ENCODE measurements at regions not wholly inside any gene's neighbourhood (a gene's known extent, or its start where the extent isn't known, plus 50 kb on each side); places are given as distances from the start of the nearest gene placed in this dataset.
"Not testable (repeated sequence)": the region's sequence is repeated elsewhere in the genome, so short reads cannot be mapped to it uniquely, and the experiment has no call there.

DNA sequence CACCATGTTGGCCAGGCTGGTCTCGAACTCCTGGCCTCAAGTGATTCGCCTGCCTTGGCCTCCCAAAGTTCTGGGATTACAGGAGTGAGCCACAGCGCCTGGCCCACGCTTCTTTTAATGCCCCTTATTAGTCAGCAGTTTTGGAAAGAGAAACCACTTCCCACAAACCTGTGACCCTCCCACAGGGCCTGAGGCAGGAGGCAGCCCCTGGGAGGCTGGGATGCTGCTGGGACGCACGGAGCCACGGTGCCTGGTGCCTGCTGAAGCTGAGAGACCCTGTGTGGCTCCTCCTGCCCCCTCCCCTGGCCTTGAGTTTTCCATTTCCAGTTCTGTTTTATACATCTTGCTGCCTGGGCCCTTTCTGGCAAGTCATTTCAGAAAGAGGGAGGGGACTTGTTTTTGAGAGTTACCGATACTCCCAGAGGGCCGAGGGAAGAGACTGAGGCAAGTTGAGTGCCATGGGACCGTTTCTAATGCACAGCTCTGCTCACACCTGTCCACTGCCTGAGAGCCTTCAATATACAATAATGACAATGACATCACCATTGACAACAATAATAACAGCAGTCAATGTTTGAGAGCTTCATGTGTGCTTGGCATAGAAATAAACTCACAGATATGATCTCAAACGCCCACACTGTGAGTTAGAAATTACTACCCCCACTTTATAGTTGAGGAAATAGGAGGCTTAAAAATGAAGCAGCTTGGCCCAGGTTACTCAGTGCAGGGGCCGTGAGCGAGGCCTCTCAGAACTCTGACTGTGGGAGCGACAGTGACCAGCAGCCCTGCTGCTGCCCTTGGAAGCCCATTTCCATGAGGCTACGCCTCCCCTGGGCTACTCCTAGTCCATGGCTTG, 78.1 kb upstream of the YWHAQ start:
- DNase-seq (ENCODE audit: low read depth, low spot score) = no peak

DNA sequence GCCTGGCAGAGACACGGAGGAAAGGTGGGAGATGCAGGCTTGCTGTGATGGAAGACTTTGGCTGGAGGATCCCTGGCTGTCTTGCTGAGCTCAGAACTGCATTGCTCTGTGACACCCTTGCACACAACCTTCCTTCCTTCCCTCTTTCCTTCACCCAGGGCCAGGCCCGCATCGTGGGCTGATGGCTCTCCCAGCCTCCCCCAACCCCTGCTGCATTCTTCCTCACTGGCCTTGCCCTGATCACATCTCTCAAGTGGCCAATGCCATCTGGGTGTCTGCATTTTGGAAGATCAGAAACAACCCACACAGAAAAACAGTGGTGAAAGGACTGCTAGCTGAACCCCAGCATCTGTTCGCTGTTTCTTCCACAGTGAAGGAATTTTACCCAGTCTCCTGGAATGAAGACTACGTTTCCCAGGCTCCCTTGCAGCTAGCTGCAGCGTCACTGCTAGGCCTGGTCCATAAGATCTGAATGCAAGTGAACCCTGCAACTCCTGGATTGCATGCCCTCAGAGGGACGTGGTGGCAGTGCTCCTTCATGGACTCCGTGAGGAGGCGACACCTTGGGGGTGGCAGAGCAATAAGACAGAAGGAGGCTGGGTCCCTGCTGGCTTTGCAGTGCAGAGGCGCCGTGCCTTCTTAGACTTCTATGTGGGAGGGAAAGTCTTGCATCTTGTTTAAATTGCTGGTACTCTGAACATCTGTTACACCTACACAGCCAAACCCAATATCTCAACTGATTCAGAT, 78.9 kb upstream of the YWHAQ start:
- DNase-seq (ENCODE audit: low read depth, low spot score) = no peak

DNA sequence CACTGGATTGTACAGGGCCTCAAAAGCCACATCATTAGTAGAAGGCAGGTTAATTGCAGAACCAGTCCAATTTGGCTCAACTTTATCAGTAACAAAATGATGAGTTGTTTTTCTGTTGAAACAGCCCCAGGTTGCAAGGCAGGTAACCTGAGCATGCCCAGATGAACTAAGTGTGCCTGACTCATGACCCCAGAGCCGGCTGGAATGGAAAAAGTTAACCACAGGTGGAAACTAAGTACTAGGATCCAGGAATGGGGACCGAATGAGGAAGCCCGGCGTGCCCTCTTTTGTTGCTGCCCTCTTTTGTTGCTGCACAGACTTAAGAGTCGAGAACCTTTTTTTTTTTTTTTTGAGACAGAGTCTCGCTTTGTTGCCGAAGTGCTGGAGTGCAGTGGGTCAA, 79.5 kb upstream of the YWHAQ start:
- no peak for DNase-seq (ENCODE audit: low read depth, low spot score)

DNA sequence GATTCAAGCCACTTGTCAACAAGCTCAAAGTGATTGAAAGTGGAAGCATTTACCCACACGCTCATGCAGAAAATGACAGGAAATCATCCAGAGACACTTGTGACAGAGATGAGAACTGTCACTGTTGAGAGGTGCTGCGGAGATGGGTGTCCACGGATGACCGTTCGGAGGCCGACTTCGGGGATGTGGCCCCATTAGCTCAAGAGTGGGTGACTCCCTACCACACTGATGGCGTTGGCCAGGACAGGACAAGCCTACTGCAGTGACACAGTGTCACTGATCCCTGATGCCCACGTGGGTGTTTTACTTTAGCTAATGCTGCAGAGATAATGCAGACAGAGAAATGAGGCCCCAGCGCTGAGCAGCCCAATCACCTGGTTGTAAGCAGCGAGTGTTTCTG, 81.5 kb upstream of the YWHAQ start:
- DNase-seq (ENCODE audit: low read depth, low spot score) = no peak

DNA sequence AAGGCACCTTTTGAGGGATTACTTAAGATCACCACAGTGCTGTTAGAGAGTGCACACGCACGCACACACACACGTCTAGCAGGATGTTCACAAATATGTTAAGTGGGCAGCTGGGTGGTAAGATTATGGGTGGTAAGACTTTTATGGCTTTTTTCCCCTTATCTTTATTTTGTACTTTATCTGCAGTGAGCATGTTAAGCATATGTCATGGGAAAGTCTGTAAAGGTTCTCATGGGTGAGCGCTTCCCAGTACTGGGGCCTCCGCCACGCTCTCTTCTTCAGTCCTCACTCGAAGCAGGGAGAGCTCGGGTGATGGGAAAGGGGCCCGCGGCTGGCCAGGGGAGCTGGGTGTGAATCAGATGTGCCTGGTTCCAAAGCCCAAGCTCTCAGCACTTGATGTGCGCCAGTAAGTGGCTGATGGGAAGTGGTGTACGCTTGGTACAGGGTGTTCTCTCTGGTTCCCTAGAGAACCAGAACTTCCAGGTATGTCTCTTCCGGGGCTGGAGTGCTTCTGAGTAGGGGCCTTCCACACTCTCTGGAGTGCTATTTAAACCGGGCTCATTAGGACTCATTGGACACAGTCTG, 83.9 kb upstream of the YWHAQ start:
- DNase-seq (ENCODE audit: low read depth, low spot score) = no peak

DNA sequence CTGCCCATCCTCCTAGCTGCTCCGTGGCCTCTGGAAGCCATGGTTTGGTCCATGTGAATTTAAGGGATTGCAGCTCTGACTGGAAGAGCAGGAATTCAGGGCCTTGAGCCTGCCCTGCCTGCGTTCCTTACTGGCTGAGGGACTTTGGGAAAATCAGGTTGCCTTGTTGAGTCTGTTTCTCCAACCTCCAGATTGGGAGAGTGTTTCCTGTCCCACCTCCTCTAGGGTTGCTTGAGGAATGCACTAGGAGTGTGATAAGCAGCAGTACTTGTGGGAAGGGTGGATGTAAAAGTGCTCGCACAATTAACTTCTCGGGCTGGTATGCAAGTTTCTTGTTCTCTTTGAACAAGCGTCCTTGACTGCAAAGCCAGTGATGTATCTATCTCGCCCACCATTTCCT, 84.4 kb upstream of the YWHAQ start:
- no peak for DNase-seq (ENCODE audit: low read depth, low spot score)

DNA sequence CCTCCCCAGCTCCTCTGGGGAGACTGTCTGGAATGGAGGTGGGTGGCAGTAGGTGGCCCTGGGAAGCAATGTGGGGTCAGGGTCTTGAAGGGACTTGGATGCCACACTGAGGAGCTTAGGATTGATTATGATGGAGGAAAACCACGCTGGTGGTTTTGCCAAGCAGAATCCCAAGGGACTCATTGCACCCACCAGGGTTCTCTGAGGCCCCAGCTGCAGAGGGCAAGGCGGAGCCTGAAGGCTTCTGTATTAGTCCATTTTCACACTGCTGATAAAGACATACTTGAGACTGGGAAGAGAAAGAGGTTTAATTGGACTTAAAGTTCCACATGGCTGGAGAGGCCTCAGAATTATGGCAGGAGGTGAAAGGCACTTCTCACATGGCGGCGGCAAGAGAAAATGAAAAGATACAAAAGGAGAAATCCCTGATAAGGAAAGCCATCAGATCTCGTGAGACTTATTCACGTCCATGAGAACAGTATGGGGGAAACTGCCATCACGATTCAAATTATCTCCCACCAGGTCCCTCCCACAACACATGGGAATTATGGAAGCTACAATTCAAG, 87.2 kb upstream of the YWHAQ start:
- no peak for DNase-seq (ENCODE audit: low read depth, low spot score)

DNA sequence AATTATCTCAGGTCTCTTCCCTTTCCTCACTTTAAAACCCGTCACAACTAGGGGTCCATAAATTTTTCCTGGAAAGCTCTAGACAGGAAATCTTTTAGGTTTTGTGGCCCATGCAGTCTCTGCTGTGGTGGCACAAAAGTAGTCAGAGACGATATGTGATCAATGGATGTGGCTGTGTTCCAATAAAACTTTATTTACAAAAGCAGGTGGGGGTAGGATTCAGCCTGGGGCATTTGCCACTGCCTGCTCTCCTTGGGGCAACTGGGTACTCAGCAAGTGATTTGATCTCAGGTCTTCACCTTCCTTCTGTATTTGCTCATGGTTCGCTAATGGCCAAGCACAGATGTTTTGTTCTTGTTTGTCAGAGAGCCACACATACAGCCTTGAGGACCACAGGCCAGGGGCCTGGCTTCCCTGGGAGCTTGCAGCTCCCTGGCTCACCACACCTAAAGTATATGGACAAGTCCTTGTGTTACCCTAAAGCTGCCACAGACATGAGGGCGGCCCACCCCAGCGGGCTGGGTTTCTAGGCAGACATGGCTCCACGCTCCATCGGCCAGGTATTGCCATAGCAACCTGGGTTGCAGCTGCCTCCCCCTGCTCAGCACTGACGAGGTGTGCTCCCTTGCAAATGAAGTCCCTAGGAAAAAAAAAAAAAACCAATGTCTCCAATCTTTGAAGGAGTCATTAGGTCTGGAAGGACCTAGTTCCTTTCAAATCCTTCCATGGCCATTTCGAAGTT, 89.7 kb upstream of the YWHAQ start:
- DNase-seq (ENCODE audit: low read depth, low spot score) = no peak

DNA sequence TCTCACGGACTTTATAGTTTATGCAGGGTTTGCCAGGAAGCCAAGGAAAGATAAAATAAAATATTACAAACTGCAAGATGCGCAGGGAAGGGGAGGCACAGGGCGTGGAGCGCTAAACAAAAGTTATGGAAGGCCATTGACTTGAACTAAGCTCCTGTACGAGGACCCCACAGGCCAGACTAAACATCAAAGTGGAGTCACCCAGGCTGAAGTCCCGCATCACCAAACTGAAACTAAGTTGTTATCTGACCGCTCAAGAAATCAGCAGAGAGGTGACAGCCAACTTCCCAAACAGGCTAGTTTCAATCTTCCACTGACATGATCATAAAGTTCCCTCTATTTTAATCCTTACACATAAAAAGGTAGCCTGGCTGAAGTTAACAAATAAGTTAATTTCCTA, 90.5 kb upstream of the YWHAQ start:
- DNase-seq (ENCODE audit: low read depth, low spot score) = no peak

DNA sequence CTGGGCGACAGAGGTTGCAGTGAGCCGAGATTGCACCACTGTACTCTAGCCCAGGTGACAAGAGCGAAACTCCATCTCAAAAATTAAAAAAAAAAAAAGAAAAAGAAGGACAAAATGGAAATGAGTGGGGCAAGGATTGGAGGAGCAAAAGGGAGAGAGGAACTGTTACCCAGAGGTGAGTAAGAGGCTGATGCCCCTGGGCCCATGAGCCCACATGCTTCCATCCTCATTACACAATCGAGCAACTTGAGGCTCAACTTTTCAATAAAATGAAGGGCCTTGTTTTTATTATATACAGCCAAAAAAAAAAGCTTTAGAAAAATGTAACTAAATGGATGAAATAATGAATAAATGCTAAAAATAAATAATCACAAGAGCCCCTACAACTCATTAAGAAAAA, 91.7 kb upstream of the YWHAQ start:
- no peak for DNase-seq (ENCODE audit: low read depth, low spot score)

DNA sequence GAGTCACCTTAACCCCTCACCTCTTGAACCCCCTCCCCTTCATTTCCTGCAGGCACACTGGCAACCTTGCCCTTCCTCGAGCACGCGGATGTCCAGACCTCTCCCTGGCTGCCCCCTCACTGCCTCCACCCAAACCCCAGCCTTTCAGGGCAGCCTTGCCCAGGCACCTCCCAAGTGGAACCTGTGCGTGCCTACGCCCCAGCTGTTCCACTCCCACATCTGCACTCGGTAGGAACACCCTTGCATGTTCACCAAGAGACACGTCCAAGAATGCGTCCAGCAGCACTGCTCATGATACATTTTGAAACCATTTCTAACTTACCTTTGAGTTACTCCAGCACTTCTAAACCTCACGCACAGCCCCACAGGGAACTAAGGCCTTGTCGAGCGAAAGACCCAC, 93.8 kb upstream of the YWHAQ start:
- DNase-seq (ENCODE audit: low read depth, low spot score) = no peak

DNA sequence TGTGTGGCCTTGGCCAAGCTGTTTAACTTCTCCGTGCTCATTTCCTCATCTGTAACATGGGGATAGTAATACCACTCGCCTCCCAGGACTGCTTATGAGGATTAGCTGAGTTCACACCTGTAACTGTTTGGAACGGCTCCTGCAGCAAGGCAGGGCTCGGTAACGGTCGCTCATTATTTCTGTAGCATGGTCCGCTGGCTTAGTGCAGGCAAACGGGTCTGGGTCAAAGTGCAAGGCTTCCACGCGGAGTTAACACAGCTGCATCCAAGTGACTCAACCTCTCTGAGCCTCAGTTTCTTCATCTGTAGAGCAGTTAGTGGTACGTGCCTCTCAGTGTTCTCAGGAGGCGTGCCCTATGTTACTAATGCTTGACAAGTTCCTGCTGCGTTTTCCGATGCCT, 94.3 kb upstream of the YWHAQ start:
- DNase-seq (ENCODE audit: low read depth, low spot score) = no peak

DNA sequence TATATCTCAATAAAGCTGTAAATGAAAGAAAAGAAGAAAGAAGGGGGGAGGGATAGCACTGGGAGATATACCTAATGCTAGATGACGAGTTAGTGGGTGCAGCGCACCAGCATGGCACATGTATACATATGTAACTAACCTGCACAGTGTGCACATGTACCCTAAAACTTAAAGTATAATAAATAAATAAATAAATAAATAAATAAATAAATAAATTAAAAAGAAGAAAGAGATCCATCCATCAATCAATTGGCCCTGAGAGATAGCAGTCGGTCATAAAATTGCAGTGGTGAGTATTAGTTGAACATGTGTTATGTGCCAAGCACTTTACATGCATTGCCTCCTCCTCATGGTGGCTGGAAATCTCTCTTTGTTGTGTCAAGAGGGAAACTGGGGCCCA, 95.2 kb upstream of the YWHAQ start:
- not testable (repeated sequence) for DNase-seq (ENCODE audit: low read depth, low spot score)

DNA sequence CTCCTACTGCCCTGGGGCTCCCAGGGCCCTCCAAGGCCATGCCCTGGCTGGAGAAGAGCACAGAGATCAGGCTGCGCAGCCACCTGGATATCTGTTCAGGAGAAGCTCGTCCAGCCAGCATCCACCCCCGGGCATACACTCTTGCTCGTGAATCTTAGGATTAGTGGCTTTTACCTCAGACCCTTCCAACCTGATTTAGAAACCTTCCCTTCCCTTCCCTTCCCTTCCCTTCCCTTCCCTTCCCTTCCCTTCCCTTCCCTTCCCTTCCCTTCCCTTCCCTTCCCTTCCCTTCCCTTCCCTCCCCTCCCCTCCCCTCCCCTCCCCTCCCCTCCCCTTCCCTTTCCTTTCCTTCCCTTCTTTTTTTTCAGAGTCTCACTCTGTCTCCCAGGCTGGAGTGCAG, 99.7 kb upstream of the YWHAQ start:
- not testable (repeated sequence) for DNase-seq (ENCODE audit: low read depth, low spot score)

DNA sequence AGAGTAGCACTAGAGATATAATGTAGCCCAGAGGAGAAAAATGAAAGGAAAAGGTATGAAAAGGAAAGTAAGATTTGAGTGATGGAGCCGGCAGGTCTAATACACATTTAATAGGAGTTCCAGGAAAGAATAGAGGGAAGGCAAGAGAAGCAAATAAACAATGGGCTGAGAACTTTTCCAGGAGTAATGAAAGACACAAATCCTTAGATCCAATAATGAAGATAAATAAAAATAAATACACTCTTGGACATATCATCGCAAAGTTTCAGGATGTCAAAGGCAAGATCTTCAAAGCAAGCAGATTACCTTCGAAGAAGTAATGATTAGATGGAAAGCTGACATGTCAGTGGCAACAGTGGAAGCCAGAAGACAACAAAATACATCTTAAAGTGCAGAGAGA, 102.0 kb upstream of the YWHAQ start:
- DNase-seq (ENCODE audit: low read depth, low spot score) = no peak

DNA sequence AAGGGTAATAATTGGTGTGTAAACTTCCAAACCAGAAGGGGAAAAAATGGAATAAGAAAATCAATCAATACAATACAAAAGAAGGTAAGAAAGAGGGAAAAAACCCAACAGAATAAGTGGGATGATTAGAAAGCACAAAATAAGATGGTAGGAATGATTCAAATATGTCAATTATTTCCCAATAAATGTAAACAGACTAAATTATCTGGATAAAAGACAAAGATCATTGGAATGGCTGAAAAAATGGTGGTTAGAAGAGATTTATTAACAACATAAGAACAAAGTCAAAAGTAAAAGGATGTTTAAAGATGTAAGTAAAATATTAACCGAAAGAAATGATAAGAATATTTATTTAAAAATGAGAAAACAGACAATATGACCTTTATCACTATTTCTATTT, 103.5 kb upstream of the YWHAQ start:
- no peak for DNase-seq (ENCODE audit: low read depth, low spot score)

DNA sequence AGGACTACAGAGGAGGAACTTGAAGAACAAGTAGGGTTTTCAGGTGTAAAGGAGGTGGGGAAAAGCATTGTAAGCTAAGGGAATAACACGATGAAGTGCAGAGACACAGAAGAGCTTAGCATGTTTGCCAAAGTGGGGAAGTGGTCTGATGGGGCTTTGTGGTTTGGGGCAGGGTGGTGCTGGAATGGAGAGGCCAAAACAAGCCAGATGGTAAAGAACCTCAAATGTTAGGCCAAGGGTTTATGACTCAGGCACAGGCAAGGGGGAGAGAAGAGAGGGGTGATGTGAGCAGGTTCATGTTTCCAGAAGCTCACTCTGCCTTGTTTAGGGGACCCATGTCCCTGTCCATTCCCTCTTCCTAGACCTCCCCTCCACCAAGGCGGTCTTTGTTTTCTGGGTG, 104.5 kb upstream of the YWHAQ start:
- no peak for DNase-seq (ENCODE audit: low read depth, low spot score)

DNA sequence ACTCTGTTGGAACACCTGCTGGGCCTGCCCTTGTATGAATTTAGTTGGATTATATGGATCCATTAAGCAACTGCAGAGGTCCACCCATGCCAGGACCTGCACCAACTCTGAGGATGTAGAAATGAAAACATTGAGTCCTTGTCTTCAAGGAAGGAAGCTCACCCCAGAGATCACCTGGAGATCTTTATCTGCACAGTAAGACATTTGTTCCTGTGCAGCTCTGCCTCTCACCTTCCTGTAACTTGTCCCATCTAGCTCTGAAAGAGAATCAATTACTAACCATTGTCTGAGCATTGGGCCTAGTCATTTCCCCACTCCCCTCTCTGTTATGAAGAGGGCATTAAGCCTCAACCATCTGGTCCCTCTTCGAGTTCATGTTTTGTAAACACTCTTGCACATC, 105.2 kb upstream of the YWHAQ start:
- DNase-seq (ENCODE audit: low read depth, low spot score) = no peak

DNA sequence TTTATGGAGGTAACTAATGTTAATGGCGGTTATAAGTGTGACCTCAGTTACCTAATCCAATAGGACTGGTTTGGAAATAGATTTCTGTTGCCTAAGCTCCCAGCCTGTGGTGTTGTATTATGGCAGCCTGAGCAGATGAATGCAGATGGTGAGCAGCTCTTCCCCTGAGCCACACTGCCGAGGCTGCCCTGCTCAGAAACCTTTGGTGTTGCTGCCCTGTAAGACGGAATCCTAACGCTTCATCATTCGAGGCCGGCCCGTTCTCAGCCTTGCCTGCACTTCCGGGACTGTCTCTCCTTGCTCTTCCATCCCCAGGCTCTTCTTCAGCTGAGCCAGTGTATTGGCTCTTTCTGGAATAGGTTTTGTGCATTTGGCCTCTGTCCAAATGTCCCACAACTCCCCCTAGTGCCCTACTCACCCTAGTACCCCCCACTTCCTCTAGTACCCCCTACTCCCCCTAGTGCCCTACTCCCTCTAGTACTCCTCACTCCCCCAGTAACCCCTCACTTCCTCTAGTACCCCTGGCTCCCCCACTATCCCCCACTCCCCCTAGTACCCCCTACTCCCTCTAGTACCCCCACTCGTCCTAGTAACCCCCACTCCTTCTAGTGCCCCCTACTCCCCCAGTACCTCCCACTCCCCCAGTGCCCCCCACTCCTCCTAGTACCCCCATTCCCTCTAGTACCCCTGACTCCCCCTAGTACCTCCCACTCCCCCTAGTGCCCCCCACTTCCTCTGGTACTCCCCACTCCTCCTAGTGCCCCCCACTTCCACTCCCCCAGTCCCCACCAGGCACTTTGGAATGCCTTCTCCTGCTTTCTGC, 106.0 kb upstream of the TAF1B start:
- no peak for DNase-seq (ENCODE audit: low read depth, low spot score)

DNA sequence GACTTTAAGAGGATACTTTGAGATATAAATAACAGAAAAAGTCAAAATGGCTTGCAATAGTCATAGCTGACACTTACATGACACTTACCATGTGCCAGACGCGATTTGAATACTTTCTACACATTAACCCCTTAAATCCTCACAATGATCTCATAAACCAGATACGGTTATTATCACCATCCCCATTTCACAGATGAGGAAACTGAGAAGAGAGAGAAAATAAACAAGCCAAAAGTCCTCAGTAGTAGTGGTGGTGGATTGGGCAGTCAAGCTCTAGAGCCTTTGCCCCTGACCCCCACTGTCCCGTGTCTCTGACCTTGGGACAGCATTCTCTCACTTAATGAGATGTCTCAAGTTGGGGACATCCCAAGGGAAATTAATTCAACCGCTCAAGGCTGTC, 105.2 kb upstream of the TAF1B start:
- no peak for DNase-seq (ENCODE audit: low read depth, low spot score)
